ENCODE measurements at regions not wholly inside any gene's neighbourhood (a gene's known extent, or its start where the extent isn't known, plus 50 kb on each side); places are given as distances from the start of the nearest gene placed in this dataset.

DNA sequence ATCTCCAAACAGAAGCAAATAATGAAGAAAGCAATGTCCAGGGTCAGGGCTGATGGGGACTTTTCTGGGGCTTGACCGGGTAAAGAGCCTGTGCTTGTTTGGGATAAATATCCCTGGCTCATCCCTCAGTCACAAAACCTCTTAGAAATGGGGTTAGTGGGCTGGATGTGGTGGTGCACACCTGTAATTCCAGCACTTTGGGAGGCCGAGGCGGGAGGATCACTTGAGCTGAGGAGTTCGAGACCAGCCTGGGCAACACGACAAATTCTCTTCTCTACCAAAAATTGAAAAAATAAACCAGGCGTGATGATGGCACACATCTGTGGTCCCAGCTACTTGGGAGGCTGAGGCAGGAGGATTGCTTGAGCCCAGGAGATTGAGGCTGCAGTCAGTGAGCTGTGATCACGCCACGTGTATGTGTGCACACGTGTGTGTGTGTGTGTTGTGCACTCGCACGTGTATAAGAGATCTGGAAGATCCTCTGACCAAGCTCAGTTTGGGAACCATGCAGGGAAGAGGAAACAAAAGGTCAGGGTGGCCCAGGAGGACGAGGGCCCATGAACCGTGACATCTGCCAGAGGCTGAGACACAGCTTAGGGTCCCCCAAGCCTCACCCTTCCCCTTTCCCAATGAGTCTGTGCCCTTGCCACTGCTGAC is 258.6 kb downstream of the TEX36 start:
- H3K27ac ChIP-seq = no peak overlapping the region
- intact Hi-C loops (cut with DNase I) = no loop called here
- no peak for DNase-seq
- H3K36me3 ChIP-seq = no peaks in the 10 kb centered on the region
- TF ChIP-seq, protein P1, sequence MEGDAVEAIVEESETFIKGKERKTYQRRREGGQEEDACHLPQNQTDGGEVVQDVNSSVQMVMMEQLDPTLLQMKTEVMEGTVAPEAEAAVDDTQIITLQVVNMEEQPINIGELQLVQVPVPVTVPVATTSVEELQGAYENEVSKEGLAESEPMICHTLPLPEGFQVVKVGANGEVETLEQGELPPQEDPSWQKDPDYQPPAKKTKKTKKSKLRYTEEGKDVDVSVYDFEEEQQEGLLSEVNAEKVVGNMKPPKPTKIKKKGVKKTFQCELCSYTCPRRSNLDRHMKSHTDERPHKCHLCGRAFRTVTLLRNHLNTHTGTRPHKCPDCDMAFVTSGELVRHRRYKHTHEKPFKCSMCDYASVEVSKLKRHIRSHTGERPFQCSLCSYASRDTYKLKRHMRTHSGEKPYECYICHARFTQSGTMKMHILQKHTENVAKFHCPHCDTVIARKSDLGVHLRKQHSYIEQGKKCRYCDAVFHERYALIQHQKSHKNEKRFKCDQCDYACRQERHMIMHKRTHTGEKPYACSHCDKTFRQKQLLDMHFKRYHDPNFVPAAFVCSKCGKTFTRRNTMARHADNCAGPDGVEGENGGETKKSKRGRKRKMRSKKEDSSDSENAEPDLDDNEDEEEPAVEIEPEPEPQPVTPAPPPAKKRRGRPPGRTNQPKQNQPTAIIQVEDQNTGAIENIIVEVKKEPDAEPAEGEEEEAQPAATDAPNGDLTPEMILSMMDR (IDR thresholded peaks at IDR 0.05) = no peak
- H3K27me3 ChIP-seq = no peaks in the 10 kb centered on the region
- H3K4me3 ChIP-seq = no peak overlapping the region
- H3K9me3 ChIP-seq = no peaks in the 10 kb centered on the region
- ATAC-seq = no peak
- H3K4me1 ChIP-seq = no peaks in the 10 kb centered on the region

DNA sequence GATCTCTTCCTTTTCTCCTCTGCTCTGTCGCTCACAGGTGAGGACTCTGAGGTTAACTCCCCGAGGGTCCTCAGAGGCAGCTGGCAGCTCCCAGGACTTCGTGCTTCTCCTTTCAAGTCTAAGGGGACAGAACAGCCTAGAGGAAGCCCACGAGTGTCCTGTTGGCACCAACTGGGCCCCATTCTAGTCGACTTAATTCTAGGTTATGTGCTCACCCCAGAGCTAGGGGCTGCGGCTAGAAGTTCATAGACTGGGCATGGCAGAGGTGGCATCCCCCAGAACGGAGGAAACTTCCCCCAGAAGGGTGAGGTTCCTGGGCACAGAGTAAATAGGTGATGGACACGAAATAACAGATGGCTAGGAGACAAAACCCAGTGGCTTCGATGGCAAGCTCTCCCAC is 259.4 kb downstream of the TEX36 start:
- no peaks in the 10 kb centered on the region for H3K27me3 ChIP-seq
- no peaks in the 10 kb centered on the region for H3K36me3 ChIP-seq
- H3K4me3 ChIP-seq = no peak overlapping the region
- no peaks in the 10 kb centered on the region for H3K9me3 ChIP-seq
- no peaks in the 10 kb centered on the region for H3K4me1 ChIP-seq
- ATAC-seq (no peak), DNase-seq (no peak)
- intact Hi-C loops (cut with DNase I) = no loop called here
- H3K27ac ChIP-seq = no peak overlapping the region
- TF ChIP-seq, protein P1 (IDR thresholded peaks at IDR 0.05) = no peak

DNA sequence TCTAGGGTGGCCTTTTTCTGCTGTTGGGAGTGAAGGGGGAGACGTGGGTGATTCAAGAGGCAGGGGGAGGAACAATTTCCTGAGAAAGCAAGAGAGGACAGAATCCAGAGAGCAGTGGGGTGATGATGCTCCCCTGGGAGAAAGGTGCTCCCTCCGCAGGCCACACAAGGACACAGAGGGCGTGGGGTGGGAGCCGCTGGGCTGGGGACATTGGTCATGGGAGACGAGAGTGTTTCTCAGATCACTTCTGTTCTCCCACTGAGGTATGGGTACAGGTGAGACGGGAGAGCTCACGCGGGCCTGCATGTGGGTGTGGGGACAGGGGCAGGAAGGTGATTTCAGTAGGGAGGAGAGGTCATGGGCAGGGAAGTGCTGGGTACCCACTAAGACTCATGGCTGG is 259.5 kb upstream of the CTBP2 start:
- intact Hi-C loops (cut with DNase I) = no loop called here
- Histone ChIP-seq H3K27me3 (no peaks in the 10 kb centered on the region), H3K4me1 (no peaks in the 10 kb centered on the region), H3K9me3 (no peaks in the 10 kb centered on the region), H3K4me3 (no peak overlapping the region), H3K27ac (no peak overlapping the region), H3K36me3 (no peaks in the 10 kb centered on the region)
- no peak for DNase-seq
- no peak for ATAC-seq
- TF ChIP-seq, protein P1 (IDR thresholded peaks at IDR 0.05) = no peak

DNA sequence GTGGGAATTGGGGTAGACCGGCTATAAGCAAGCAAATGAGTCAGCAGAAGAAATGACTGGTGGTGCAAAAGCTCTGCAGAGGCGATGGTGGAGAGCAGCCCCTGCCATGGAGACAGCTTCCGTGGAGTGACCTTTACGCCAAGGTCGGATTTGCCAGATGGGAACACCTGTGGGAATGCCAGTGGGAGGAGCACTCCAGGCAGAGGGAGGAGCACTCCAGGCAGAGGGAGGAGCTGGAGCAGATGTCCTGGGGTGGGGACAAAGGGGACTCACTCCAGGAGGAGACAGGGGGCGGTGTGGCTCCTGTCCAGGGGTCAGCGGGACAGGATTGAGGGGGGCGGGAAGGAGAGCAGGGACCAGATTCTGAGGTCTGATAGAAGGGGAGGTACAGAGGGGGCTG is 258.8 kb upstream of the CTBP2 start:
- intact Hi-C loops (cut with DNase I) = no loop called here
- Histone ChIP-seq H3K4me1 (no peaks in the 10 kb centered on the region), H3K27ac (no peak overlapping the region), H3K4me3 (no peak overlapping the region), H3K9me3 (no peaks in the 10 kb centered on the region), H3K36me3 (no peaks in the 10 kb centered on the region), H3K27me3 (no peaks in the 10 kb centered on the region)
- TF ChIP-seq, protein P1 (IDR thresholded peaks at IDR 0.05) = no peak
- DNase-seq = no peak
- ATAC-seq = peak; percentile 10

DNA sequence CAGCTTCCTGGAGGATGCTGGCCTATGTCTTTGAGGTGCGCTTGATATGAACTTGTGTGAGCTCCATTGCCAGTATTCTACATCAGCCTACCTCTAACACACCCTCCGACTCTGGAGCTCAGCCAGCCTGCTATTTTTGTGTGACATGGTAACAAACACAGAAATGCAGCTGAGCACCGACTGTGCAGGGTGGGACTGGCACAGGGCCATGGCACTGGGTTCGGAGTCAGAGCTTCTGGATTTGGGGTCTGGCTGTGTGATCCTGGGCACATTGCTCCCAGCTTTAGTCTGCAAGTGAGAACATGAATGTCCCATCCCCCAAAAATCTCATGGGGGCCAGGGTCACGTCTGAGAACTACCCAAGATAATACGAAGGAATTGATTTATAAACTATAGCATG is 257.2 kb upstream of the CTBP2 start:
- H3K27me3 ChIP-seq = no peaks in the 10 kb centered on the region
- H3K9me3 ChIP-seq = no peaks in the 10 kb centered on the region
- intact Hi-C loops (cut with DNase I) = no loop called here
- TF ChIP-seq, protein P1 (IDR thresholded peaks at IDR 0.05) = no peak
- no peak overlapping the region for H3K27ac ChIP-seq
- DNase-seq (no peak), ATAC-seq (no peak)
- no peak overlapping the region for H3K4me3 ChIP-seq
- no peaks in the 10 kb centered on the region for H3K36me3 ChIP-seq
- no peaks in the 10 kb centered on the region for H3K4me1 ChIP-seq

DNA sequence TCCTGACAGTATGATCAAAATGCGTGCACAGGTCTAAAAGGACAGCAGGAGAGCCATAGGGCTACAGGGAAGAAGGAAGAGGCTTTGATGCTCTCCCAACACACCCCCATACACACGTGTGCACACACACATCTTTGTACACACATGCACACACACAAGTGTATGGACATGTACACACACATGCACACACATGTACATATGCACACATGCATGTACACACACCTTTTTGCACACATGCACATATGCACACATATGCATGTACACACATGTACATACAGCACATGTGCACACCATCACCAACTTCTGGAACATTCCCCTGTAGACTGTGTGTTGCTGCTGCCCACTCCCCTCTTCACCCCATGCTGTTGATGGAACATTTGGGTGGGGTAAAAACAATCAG is 255.6 kb upstream of the CTBP2 start:
- Histone ChIP-seq H3K27me3 (peaks cover 5% of the 10 kb centered on the region), H3K9me3 (no peaks in the 10 kb centered on the region), H3K4me1 (no peaks in the 10 kb centered on the region), H3K27ac (no peak overlapping the region), H3K36me3 (no peaks in the 10 kb centered on the region), H3K4me3 (no peak overlapping the region)
- TF ChIP-seq, protein P1 (IDR thresholded peaks at IDR 0.05) = no peak
- ATAC-seq (peak; percentile 27), DNase-seq (no peak)
- intact Hi-C loops (cut with DNase I) = no loop called here

Data from upper lobe of right lung (tissue), 1 donor.